SU-DHL-6 (cell line): ENCODE measurements at regions not wholly inside any gene's neighbourhood (a gene's known extent, or its start where the extent isn't known, plus 50 kb on each side); places are given as distances from the start of the nearest gene placed in this dataset.

Source experiments
- H2AFZ ChIP-seq: fragments of 200-600 bp; sonication (generic); 2 replicates; pipeline ENCODE4 v1.6.1; 2014; ENCODE audit warnings: low read depth, mild to moderate bottlenecking, moderate library complexity, mixed read lengths, antibody characterized with exemption, low read length; ENCODE audit not compliant: severe bottlenecking
- H3F3A ChIP-seq: fragments of 200-600 bp; shearing (Covaris generic); 2 replicates; pipeline ENCODE4 v1.6.0; 2016; ENCODE audit warnings: antibody characterized with exemption, mild to moderate bottlenecking; ENCODE audit not compliant: insufficient read depth
- H3K27ac ChIP-seq: fragments of 200-600 bp; sonication (generic); 2 replicates; pipeline ENCODE4 v1.5.1; 2016; ENCODE audit warnings: low read depth, mild to moderate bottlenecking, low read length, moderate library complexity, mixed read lengths
- H3K27me3 ChIP-seq: fragments of 200-600 bp; sonication (generic), shearing (Covaris generic); 2 replicates; pipeline ENCODE4 v1.6.0; 2014; ENCODE audit warnings: mild to moderate bottlenecking, low read length
- H3K36me3 ChIP-seq: fragments of 200-600 bp; sonication (generic); 2 replicates; pipeline ENCODE4 v1.6.1; 2014; ENCODE audit warnings: mild to moderate bottlenecking, low read length, mixed read lengths
- H3K4me2 ChIP-seq: fragments of 300-600, 200-600 bp; shearing (Covaris generic), sonication (generic); 2 replicates; pipeline ENCODE4 v1.6.0; 2014; ENCODE audit warnings: low read length, low read depth, mild to moderate bottlenecking; ENCODE audit not compliant: poor library complexity, severe bottlenecking
- H3K4me3 ChIP-seq: fragments of 200-600 bp; sonication (generic); 2 replicates; pipeline ENCODE4 v1.5.1; 2014; ENCODE audit warnings: antibody characterized with exemption, low read length, mild to moderate bottlenecking, mixed read lengths; ENCODE audit not compliant: insufficient read depth, poor library complexity, severe bottlenecking
- H3K79me2 ChIP-seq: fragments of 200-600 bp; sonication (generic); 2 replicates; pipeline ENCODE4 v1.6.1; 2014; ENCODE audit warnings: mild to moderate bottlenecking, low read length, moderate library complexity; ENCODE audit not compliant: insufficient read depth
- H3K9ac ChIP-seq: fragments of 200-600 bp; sonication (generic); 2 replicates; pipeline ENCODE4 v1.7.0; 2014; ENCODE audit warnings: mild to moderate bottlenecking, low read length
- H3K9me2 ChIP-seq: fragments of 200-600 bp; sonication (generic); replicated peaks from 2 replicates; pipeline ENCODE4 v1.6.1; 2014; ENCODE audit warnings: low read length; ENCODE audit not compliant: insufficient read depth
- H3K9me3 ChIP-seq: fragments of 200-600 bp; sonication (generic); 2 replicates; pipeline ENCODE4 v1.6.1; 2014; ENCODE audit warnings: low read length, mixed read lengths; ENCODE audit not compliant: insufficient read depth
- H4K20me1 ChIP-seq: fragments of 200-600 bp; sonication (generic); 2 replicates; pipeline ENCODE4 v1.6.1; 2014; ENCODE audit warnings: low read depth, mild to moderate bottlenecking, antibody characterized with exemption, low read length, moderate library complexity, mixed read lengths
- CTCF ChIP-seq: fragments of 200-600 bp; sonication (generic); IDR thresholded peaks from one replicate; pipeline ENCODE4 v1.5.1; 2017; ENCODE audit warnings: antibody characterized with exemption, mild to moderate bottlenecking, low read length, moderate library complexity; ENCODE audit not compliant: insufficient read depth, poor library complexity, severe bottlenecking
- EZH2phosphoT487 ChIP-seq: fragments of 200-600 bp; sonication (generic), shearing (Covaris generic); conservative IDR thresholded peaks from 2 replicates; pipeline ENCODE4 v1.6.1; 2018; ENCODE audit warnings: mild to moderate bottlenecking, antibody characterized with exemption, low read length, moderate library complexity, mixed read lengths

- Histone ChIP-seq H3K4me3 (no peak overlapping the region), H4K20me1 (no peaks in the 10 kb centered on the region), H3K9me2 (no peaks in the 10 kb centered on the region), H3F3A (no peaks in the 10 kb centered on the region), H3K9ac (no peak overlapping the region), H3K79me2 (no peaks in the 10 kb centered on the region), H3K4me2 (no peak overlapping the region), H2AFZ (no peak overlapping the region), H3K9me3 (no peaks in the 10 kb centered on the region), H3K36me3 (no peaks in the 10 kb centered on the region), H3K27me3 (no peaks in the 10 kb centered on the region), H3K27ac (no peak overlapping the region)
- TF ChIP-seq CTCF = no peak
- TF ChIP-seq EZH2phosphoT487 = no peak
Measured at GRCh38 chr6:122040261-122040660, 359.2 kb upstream of the HSF2 start.

- no peaks in the 10 kb centered on the region for H3K79me2 ChIP-seq
- no peak overlapping the region for H3K4me3 ChIP-seq
- no peaks in the 10 kb centered on the region for H3K9me2 ChIP-seq
- H2AFZ ChIP-seq = no peak overlapping the region
- no peaks in the 10 kb centered on the region for H3K9me3 ChIP-seq
- no peaks in the 10 kb centered on the region for H3K36me3 ChIP-seq
- no peaks in the 10 kb centered on the region for H3F3A ChIP-seq
- H3K27ac ChIP-seq = no peak overlapping the region
- H4K20me1 ChIP-seq = no peaks in the 10 kb centered on the region
- no peak overlapping the region for H3K4me2 ChIP-seq
- TF ChIP-seq CTCF (no peak), EZH2phosphoT487 (no peak)
- no peaks in the 10 kb centered on the region for H3K27me3 ChIP-seq
- no peak overlapping the region for H3K9ac ChIP-seq
Measured at GRCh38 chr6:122042380-122042779, 357.1 kb upstream of the HSF2 start.

- no peaks in the 10 kb centered on the region for H3K9me3 ChIP-seq
- H3K27me3 ChIP-seq = no peaks in the 10 kb centered on the region
- H3K36me3 ChIP-seq = no peaks in the 10 kb centered on the region
- no peaks in the 10 kb centered on the region for H3F3A ChIP-seq
- no peak overlapping the region for H3K4me3 ChIP-seq
- H3K4me2 ChIP-seq = no peak overlapping the region
- H2AFZ ChIP-seq = no peak overlapping the region
- no peaks in the 10 kb centered on the region for H3K79me2 ChIP-seq
- TF ChIP-seq CTCF (no peak), EZH2phosphoT487 (no peak)
- H3K9ac ChIP-seq = no peak overlapping the region
- no peaks in the 10 kb centered on the region for H4K20me1 ChIP-seq
- no peak overlapping the region for H3K27ac ChIP-seq
- H3K9me2 ChIP-seq = no peaks in the 10 kb centered on the region
Measured at GRCh38 chr6:122042960-122043735, 356.3 kb upstream of the HSF2 start.
